IMR-90 (cell line): ENCODE measurements at regions not wholly inside any gene's neighbourhood (a gene's known extent, or its start where the extent isn't known, plus 50 kb on each side); places are given as distances from the start of the nearest gene placed in this dataset.

Experiments
- ATAC-seq: fragments of 200-7000 bp; cut with Tn5 transposase; 2 replicates; pipeline ENCODE4 v1.9.1; 2020; ENCODE audit warnings: low read depth, mild to moderate bottlenecking, moderate library complexity
- BruUV-seq: library from RNA; stranded (reverse); fragments of 400-500 nt; replicated peaks from 2 replicates; lab custom pipeline; 2021; lab: Mats Ljungman, UMichigan
- CTCF ChIA-PET: fragments of 300-600 bp; formaldehyde crosslinking; extraction: SDS; loops from one replicate; lab custom pipeline; 2021; ENCODE audit warnings: antibody characterized with exemption; lab: Yijun Ruan, JAX
- POLR2A ChIA-PET: fragments of 300-600 bp; sonication (Branson Sonifier 250); formaldehyde crosslinking; loops from one replicate; lab custom pipeline; 2022; ENCODE audit warnings: antibody characterized with exemption; ENCODE audit not compliant: unreplicated experiment; lab: Charles Lee
- DNase-seq: peaks from one replicate; pipeline ENCODE4 v3.0.0; 2013
- H2AFZ ChIP-seq: replicated peaks from 2 replicates; pipeline ENCODE3; 2013; ENCODE audit warnings: low read length, mild to moderate bottlenecking; ENCODE audit not compliant: poor library complexity
- H2AK5ac ChIP-seq: 2 replicates; pipeline ENCODE4 v1.6.1; 2013; ENCODE audit warnings: low read depth, low read length, inconsistent platforms
- H2AK9ac ChIP-seq: replicated peaks from 2 replicates; pipeline ENCODE3; 2013; ENCODE audit warnings: mild to moderate bottlenecking, low read depth, low read length, moderate library complexity; ENCODE audit not compliant: poor library complexity
- H2BK120ac ChIP-seq: 2 replicates; pipeline ENCODE4 v1.6.1; 2013; ENCODE audit warnings: low read depth, low read length, inconsistent platforms
- H2BK15ac ChIP-seq: 3 replicates; pipeline ENCODE4 v1.6.1; 2013; ENCODE audit warnings: low read depth, low read length, inconsistent platforms
- H2BK20ac ChIP-seq: 2 replicates; pipeline ENCODE4 v1.6.1; 2013; ENCODE audit warnings: low read depth, mild to moderate bottlenecking, inconsistent platforms, low read length, moderate library complexity
- H2BK5ac ChIP-seq: 2 replicates; pipeline ENCODE4 v1.6.1; 2013; ENCODE audit warnings: mild to moderate bottlenecking, low read depth, low read length, inconsistent platforms; ENCODE audit not compliant: poor library complexity, severe bottlenecking
- H3K14ac ChIP-seq: replicated peaks from 2 replicates; pipeline ENCODE4 v1.6.1; 2013; ENCODE audit warnings: low read depth, low read length, inconsistent platforms
- H3K18ac ChIP-seq: 2 replicates; pipeline ENCODE4 v1.6.1; 2013; ENCODE audit warnings: low read depth, low read length, control low read depth
- H3K23ac ChIP-seq: 2 replicates; pipeline ENCODE4 v1.6.1; 2013; ENCODE audit warnings: low read depth, low read length, inconsistent platforms
- H3K27ac ChIP-seq: 2 replicates; pipeline ENCODE4 v1.5.1; 2013; ENCODE audit warnings: mild to moderate bottlenecking, control low read depth, low read length; ENCODE audit not compliant: insufficient read depth
- H3K27me3 ChIP-seq: 2 replicates; pipeline ENCODE4 v1.6.1; 2013; ENCODE audit warnings: low read length; ENCODE audit not compliant: control insufficient read depth, insufficient read depth
- H3K36me3 ChIP-seq: 2 replicates; pipeline ENCODE4 v1.6.1; 2013; ENCODE audit warnings: low read length, mixed read lengths; ENCODE audit not compliant: control insufficient read depth, insufficient read depth
- H3K4ac ChIP-seq: 2 replicates; pipeline ENCODE4 v1.6.1; 2013; ENCODE audit warnings: low read depth, low read length, inconsistent platforms
- H3K4me1 ChIP-seq: 2 replicates; pipeline ENCODE4 v1.6.1; 2013; ENCODE audit warnings: low read length, mixed read lengths; ENCODE audit not compliant: control insufficient read depth, insufficient read depth
- H3K4me2 ChIP-seq: 2 replicates; pipeline ENCODE4 v1.6.1; 2013; ENCODE audit warnings: low read depth, mild to moderate bottlenecking, control low read depth, low read length, moderate library complexity
- H3K4me3 ChIP-seq: 2 replicates; pipeline ENCODE4 v1.5.1; 2013; ENCODE audit warnings: low read depth, mild to moderate bottlenecking, control low read depth, low read length, moderate library complexity; ENCODE audit not compliant: insufficient read depth
- H3K56ac ChIP-seq: 2 replicates; pipeline ENCODE4 v1.6.1; 2013; ENCODE audit warnings: low read length, inconsistent platforms; ENCODE audit not compliant: insufficient read depth; ENCODE audit errors: extremely low read depth
- H3K79me1 ChIP-seq, 2 experiments: 2 replicates each; pipeline ENCODE4 v1.6.1; 2013; ENCODE audit warnings: low read length in 2 of 2, inconsistent platforms in 1 of 2, low read depth in 1 of 2
- H3K9ac ChIP-seq: 2 replicates; pipeline ENCODE4 v1.6.1; 2013; ENCODE audit warnings: low read depth, low read length, control low read depth
- H3K9me1 ChIP-seq: 2 replicates; pipeline ENCODE4 v1.6.1; 2013; ENCODE audit warnings: low read length, inconsistent platforms; ENCODE audit not compliant: insufficient read depth
- H3K9me3 ChIP-seq: 2 replicates; pipeline ENCODE4 v1.6.1; 2013; ENCODE audit warnings: low read length; ENCODE audit not compliant: control insufficient read depth, insufficient read depth
- H4K20me1 ChIP-seq: 2 replicates; pipeline ENCODE4 v1.6.1; 2013; ENCODE audit warnings: low read length, inconsistent platforms; ENCODE audit not compliant: insufficient read depth
- H4K5ac ChIP-seq: 2 replicates; pipeline ENCODE4 v1.6.1; 2013; ENCODE audit warnings: mild to moderate bottlenecking, low read depth, low read length, control low read depth
- H4K8ac ChIP-seq, 2 experiments: 2 replicates each; pipeline ENCODE4 v1.6.1; 2013; ENCODE audit warnings: low read depth in 2 of 2, low read length in 2 of 2, control low read depth in 1 of 2, inconsistent platforms in 1 of 2
- H4K91ac ChIP-seq: 2 replicates; pipeline ENCODE4 v1.6.1; 2013; ENCODE audit warnings: low read depth, low read length, inconsistent platforms; ENCODE audit not compliant: insufficient read depth
- BHLHE40 ChIP-seq: fragments of 150-350 bp; IDR thresholded peaks from 2 replicates; pipeline ENCODE4 v1.6.1; 2016; ENCODE audit warnings: mild to moderate bottlenecking, low read depth, low read length
- CTCF ChIP-seq: conservative IDR thresholded peaks from 2 replicates; pipeline ENCODE4 v1.5.1; 2012; ENCODE audit warnings: mild to moderate bottlenecking, low read depth, low read length, improper control_type of control experiment
- MAFK ChIP-seq: IDR thresholded peaks from 2 replicates; pipeline ENCODE4 v1.6.1; 2012; ENCODE audit warnings: low read depth, low read length, improper control_type of control experiment
- POLR2A ChIP-seq: IDR thresholded peaks from 2 replicates; pipeline ENCODE4 v1.6.1; 2012; ENCODE audit warnings: mild to moderate bottlenecking, low read depth, low read length
- RAD21 ChIP-seq: IDR thresholded peaks from 2 replicates; pipeline ENCODE4 v1.6.1; 2012; ENCODE audit warnings: low read length, improper control_type of control experiment
- RCOR1 ChIP-seq: IDR thresholded peaks from 2 replicates; pipeline ENCODE4 v1.6.1; 2012; ENCODE audit warnings: mild to moderate bottlenecking, low read length, improper control_type of control experiment; ENCODE audit not compliant: insufficient replicate concordance
- WGBS, 2 experiments: methylation state at CpG; one replicate each; pipeline versions ENCODE4 v1.1.5 to v1.1.7; 2013; ENCODE audit warnings: missing lambda C conversion rate in 2 of 2; ENCODE audit not compliant: insufficient read length in 1 of 2; ENCODE audit errors: extremely low coverage in 2 of 2; 5-methylcytosine and 5-hydroxymethylcytosine counted together
- dilution Hi-C: fragments of 300-500 bp; cut with HindIII; formaldehyde crosslinking; loops from one replicate; pipeline ENCODE4 v1.14.3; 2018; ENCODE audit warnings: low sequenced_read_pairs; ENCODE audit not compliant: unreplicated experiment
- in situ Hi-C: fragments of 300-500 bp; cut with MboI; formaldehyde crosslinking; loops from 3 replicates; pipeline ENCODE4 v1.14.3; 2019; ENCODE audit warnings: low sequenced_read_pairs, inconsistent platforms, mixed read lengths
- intact Hi-C: fragments of 100-400 bp; cut with micrococcal nuclease; formaldehyde crosslinking; loops from 2 replicates; pipeline ENCODE4 v1.10.0; 2022

- Histone ChIP-seq H3K9me3 (no peaks in the 10 kb centered on the region), H3K27ac (no peak overlapping the region), H4K8ac (no peak overlapping the region), H3K4ac (no peak overlapping the region), H3K79me1 (no peaks in the 10 kb centered on the region), H4K20me1 (no peaks in the 10 kb centered on the region), H4K91ac (no peak overlapping the region), H3K4me2 (no peak overlapping the region), H2AK5ac (no peak overlapping the region), H3K27me3 (peaks cover 11% of the 10 kb centered on the region), H3K56ac (no peak overlapping the region), H3K36me3 (no peaks in the 10 kb centered on the region), H2AK9ac (no peak overlapping the region), H3K9ac (no peak overlapping the region), H2BK5ac (no peak overlapping the region), H3K4me1 (no peaks in the 10 kb centered on the region), H3K4me3 (no peak overlapping the region), H4K5ac (no peak overlapping the region), H3K18ac (no peak overlapping the region), H3K23ac (no peak overlapping the region), H2AFZ (no peak overlapping the region), H3K9me1 (no peaks in the 10 kb centered on the region), H2BK20ac (no peak overlapping the region), H2BK15ac (no peak overlapping the region), H2BK120ac (no peak overlapping the region), H3K14ac (no peak overlapping the region)
- in situ Hi-C loops, result no loop called here
- ATAC-seq (no peak), DNase-seq (no peak)
- no TSS peak for BruUV-seq
- intact Hi-C loops, result no loop called here
- TF ChIP-seq RAD21 (no peak), RCOR1 (no peak), BHLHE40 (no peak), CTCF (no peak), MAFK (peak; percentile 89), POLR2A (no peak)
- WGBS, 2 experiments, result no CpG with 5 or more reads among the region's 3 CpGs
- POLR2A ChIA-PET, result no interaction called here
- dilution Hi-C loops, result no loop called here
- CTCF ChIA-PET, result interaction anchor here (0.9 to 2.5 kb wide), 3 partner anchors 18 to 47 kb away, joined by 3 to 9 read pairs (median 3); no protein-coding TSS in a partner anchor
These were observed 119.2 kb downstream of the S1PR1 start for GRCh38 chr1:101356013-101356412.
